Brain microvascular endothelial cell (primary cell): ENCODE measurements at regions not wholly inside any gene's neighbourhood (a gene's known extent, or its start where the extent isn't known, plus 50 kb on each side); places are given as distances from the start of the nearest gene placed in this dataset.

ENCODE experiments used
- DNase-seq: peaks from one replicate; pipeline ENCODE4 v3.0.0-alpha.2; 2020
- H3K27ac ChIP-seq: fragments of 250-450 bp; sonication (Bioruptor Pico); 2 replicates; pipeline ENCODE4 v1.5.1; 2020; ENCODE audit warnings: mild to moderate bottlenecking, moderate library complexity
- H3K27me3 ChIP-seq: fragments of 250-450 bp; sonication (Bioruptor Pico); replicated peaks from 2 replicates; pipeline ENCODE4 v1.5.1; 2020; ENCODE audit warnings: mild to moderate bottlenecking
- H3K36me3 ChIP-seq: fragments of 250-450 bp; sonication (Bioruptor Pico); replicated peaks from 2 replicates; pipeline ENCODE4 v1.5.1; 2020; ENCODE audit warnings: mild to moderate bottlenecking
- H3K4me3 ChIP-seq: 2 replicates; pipeline ENCODE4 v1.5.1; 2011; ENCODE audit warnings: low read depth, mild to moderate bottlenecking, control low read depth, low read length, moderate library complexity
- in situ Hi-C: cut with HindIII; loops from 2 replicates; pipeline ENCODE4 v1.10.0; 2017; ENCODE audit warnings: low sequenced_read_pairs, low pct_ligation_motif_present
- TF ChIP-seq, protein P1 (sequence below): IDR thresholded peaks from 2 replicates; pipeline ENCODE4 v1.5.1; 2011; ENCODE audit warnings: low read depth, mild to moderate bottlenecking, moderate library complexity, low read length, control low read depth, inconsistent platforms; ENCODE audit errors: missing control alignments

DNA sequence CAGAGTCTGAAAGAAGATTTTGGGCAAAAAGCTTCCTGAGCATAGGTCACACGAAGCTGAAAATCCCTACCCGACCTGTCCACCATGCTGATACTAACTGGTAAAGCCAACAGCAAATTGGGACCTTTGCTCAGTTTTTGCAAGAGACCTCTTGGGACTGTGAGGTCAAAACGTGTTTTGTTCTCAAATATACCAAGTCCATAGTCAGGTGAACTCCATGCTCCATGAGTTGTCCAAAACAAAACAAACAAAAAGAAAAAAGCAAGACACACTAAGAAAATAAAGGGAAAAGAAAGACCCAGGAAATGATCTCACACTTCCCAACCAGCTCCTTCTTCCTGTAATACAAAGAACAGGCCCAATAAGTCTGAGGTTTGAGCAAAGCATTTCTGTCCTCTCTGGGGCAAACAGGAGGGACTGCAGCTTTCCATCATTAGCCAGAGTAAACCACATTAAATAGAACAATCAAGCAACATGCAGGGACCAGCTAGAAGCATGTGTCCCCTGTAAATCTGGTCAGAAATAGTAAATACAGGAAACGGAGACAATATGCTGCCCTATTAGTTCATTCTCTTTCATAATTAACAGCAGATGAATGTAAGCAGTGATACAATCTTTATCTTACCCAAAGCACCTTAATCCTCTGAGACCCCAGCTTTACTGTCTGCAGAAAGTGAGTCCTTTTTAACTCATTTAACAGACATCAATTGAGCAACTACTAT, 125.0 kb upstream of the LIPC start:
- no peaks in the 10 kb centered on the region for H3K36me3 ChIP-seq
- H3K27ac ChIP-seq: no peak overlapping the region
- in situ Hi-C loops: no loop called here

DNA sequence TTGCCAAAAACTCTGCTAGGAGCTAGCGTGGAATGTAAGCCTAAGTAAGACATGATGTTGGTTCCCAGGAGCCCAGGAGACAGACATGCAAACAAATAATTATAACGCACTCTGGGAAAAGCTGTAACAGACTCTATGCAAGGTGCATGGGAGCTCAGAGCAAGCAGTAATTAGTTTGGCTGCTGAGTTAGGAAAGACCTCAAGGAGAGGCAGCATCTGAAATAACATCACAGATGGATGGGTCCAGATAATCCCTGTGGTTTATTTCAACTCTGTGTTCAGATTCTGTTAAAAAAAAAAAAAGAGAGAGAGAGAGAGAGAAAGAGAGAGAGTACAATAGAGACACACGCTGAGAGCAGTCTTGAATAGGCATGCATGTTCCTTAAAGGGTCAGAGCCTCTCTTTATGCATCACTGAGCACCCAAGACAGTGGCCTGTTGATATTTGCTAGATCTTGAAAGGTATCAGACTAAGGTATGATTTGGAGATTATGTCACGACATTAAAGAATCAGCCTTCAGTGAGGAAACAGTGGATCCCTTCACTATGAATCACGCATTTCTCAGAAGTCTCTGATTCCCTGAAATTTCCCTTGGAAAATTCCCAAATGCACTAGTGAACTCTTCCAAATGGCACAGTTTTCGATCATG, 124.4 kb upstream of the LIPC start:
- DNase-seq: no peak
- Histone ChIP-seq H3K4me3 (no peak overlapping the region), H3K36me3 (no peaks in the 10 kb centered on the region), H3K27me3 (no peaks in the 10 kb centered on the region), H3K27ac (no peak overlapping the region)
- TF ChIP-seq, protein P1, sequence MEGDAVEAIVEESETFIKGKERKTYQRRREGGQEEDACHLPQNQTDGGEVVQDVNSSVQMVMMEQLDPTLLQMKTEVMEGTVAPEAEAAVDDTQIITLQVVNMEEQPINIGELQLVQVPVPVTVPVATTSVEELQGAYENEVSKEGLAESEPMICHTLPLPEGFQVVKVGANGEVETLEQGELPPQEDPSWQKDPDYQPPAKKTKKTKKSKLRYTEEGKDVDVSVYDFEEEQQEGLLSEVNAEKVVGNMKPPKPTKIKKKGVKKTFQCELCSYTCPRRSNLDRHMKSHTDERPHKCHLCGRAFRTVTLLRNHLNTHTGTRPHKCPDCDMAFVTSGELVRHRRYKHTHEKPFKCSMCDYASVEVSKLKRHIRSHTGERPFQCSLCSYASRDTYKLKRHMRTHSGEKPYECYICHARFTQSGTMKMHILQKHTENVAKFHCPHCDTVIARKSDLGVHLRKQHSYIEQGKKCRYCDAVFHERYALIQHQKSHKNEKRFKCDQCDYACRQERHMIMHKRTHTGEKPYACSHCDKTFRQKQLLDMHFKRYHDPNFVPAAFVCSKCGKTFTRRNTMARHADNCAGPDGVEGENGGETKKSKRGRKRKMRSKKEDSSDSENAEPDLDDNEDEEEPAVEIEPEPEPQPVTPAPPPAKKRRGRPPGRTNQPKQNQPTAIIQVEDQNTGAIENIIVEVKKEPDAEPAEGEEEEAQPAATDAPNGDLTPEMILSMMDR: no peak
- in situ Hi-C loops: no loop called here

More for the DNA sequence above, 125.0 kb upstream of the LIPC start:
- no peak overlapping the region for H3K4me3 ChIP-seq
- DNase-seq: no peak
- TF ChIP-seq, protein P1: no peak
- H3K27me3 ChIP-seq: no peaks in the 10 kb centered on the region

DNA sequence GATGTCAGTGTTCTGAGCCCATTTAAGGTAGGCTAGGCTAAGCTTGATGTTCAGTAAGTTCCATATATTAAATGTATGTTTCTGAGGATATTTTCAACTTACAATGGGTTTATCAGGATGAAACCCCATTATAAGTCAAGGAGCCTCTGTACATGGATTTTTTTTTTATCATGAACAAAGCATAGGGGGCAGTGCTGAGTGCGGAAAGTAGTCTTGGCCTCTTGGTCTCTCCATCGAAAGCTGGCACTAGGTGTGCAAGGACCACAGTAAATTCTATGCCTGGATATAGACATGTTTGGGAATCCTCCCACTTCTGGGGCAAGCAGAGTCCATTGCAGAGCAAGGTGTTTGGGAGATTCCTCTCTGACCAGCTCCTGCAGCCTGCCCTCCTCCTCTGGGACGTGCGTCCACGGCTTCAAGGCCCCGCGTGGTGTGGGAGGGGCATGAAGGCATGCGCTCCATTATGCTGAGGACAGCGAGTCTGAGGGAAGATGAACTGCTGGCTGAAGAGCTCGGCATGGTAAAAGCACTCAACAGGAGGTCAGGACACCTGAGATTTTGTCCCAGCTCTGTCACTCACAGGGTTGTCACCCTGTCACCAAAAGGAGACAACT, 122.9 kb upstream of the LIPC start:
- no peak for DNase-seq
- TF ChIP-seq, protein P1: peak; percentile 8
- in situ Hi-C loops: no loop called here

DNA sequence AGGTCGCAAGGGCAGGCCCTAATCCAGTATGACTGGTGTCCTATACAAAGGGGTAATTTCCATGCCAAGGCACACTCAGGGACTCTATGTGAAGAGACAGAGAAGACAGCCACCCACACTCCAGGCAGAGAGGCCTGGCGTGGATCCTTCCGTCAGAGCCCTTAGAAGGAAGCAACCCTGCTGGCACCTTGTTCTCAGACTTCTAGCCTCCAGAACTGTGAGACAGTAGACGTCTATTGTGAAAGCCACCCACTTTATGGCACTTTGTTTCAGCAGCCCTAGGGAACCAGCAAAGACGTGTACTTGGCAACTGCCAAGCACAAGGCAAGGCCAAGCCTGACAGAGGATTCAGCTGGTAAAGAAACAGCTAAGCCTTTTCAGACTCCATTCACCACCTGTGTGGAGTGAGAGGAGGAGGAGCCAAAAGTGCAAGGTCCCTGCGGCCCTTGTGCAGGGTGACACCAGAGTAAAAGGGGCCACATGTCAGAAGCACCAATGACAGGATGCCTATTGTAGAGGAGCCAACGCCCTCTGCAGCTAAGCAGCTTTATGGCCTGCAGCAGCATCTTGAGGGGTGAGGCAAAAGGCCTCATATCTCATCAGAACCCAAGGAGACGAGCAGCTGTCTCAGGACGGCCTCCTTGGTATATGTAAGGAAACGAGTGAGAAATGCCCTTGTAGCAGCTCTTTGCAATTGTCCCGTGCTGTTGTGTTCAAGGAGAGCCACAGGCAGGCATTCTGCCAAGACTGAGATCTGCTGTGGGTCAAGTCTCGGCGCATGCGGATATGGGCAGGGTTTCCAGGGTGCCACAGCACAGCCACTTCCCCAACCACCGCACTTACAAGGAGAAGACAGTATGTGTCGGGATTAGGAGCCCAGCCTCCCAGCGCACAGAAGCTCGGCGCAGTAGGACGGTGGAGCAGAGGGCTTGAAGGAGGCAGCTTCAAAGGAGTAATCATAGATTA, 121.5 kb upstream of the LIPC start:
- in situ Hi-C loops: no loop called here
- no peak overlapping the region for H3K27ac ChIP-seq
- DNase-seq: no peak
- no peaks in the 10 kb centered on the region for H3K27me3 ChIP-seq
- H3K4me3 ChIP-seq: no peak overlapping the region
- no peaks in the 10 kb centered on the region for H3K36me3 ChIP-seq
- TF ChIP-seq, protein P1: no peak

More for the DNA sequence above, 122.9 kb upstream of the LIPC start:
- Histone ChIP-seq H3K4me3 (no peak overlapping the region), H3K27me3 (no peaks in the 10 kb centered on the region), H3K27ac (no peak overlapping the region), H3K36me3 (no peaks in the 10 kb centered on the region)

DNA sequence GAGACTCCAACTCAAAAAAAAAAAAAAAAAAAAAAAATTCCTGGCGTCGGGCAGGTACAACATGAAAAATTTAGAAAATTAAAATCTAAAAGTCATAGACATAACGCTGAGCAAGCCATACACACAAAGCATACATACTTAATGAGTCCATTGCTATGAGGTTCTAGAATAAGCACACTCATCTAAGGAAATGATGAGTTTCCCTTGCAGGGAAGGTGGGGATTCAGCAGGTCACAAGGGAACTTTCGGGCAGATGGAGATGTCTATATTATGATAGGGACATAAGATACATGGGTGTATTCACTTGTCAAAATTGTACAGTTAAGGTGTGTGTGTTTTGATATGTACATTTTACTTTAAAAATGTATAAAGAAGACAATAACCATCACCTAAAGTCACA, 120.2 kb upstream of the LIPC start:
- Histone ChIP-seq H3K27ac (no peak overlapping the region), H3K36me3 (no peaks in the 10 kb centered on the region), H3K4me3 (no peak overlapping the region), H3K27me3 (no peaks in the 10 kb centered on the region)
- TF ChIP-seq, protein P1: no peak
- in situ Hi-C loops: no loop called here
- no peak for DNase-seq
